ENCODE measurements at regions not wholly inside any gene's neighbourhood (a gene's known extent, or its start where the extent isn't known, plus 50 kb on each side); places are given as distances from the start of the nearest gene placed in this dataset.

- 93 to 94% methylated on average over 3 of the region's 3 CpGs for WGBS, 2 experiments (ENCODE audit: insufficient coverage in 1 of 2, insufficient read length in 1 of 2)
- no peaks in the 10 kb centered on the region for H3K36me3 Mint-ChIP-seq (ENCODE audit: low read depth)
- H3K4me1 ChIP-seq (ENCODE audit: control insufficient read depth, insufficient read depth, low read length) = no peaks in the 10 kb centered on the region
These were observed 120.2 kb downstream of the ZC3H11B start for GRCh38 chr1:219492717-219493116.

GRCh38 chr1:219490566-219490965, 122.3 kb downstream of the ZC3H11B start:
- Mint-ChIP-seq H3K4me3 (no peak overlapping the region), H3K27me3 (ENCODE audit: insufficient read depth) (no peaks in the 10 kb centered on the region)

More at GRCh38 chr1:219492717-219493116, 120.2 kb downstream of the ZC3H11B start:
- no peak for DNase-seq
- H3K9ac ChIP-seq (ENCODE audit: extremely low read depth, low read length, poor library complexity, severe bottlenecking) = no peak overlapping the region
- no peaks in the 10 kb centered on the region for H3K9me3 Mint-ChIP-seq
- no peak overlapping the region for H3K27ac ChIP-seq (ENCODE audit: low read depth, low read length)
- no peaks in the 10 kb centered on the region for H3K27me3 Mint-ChIP-seq (ENCODE audit: insufficient read depth)
- TF ChIP-seq, protein P1, sequence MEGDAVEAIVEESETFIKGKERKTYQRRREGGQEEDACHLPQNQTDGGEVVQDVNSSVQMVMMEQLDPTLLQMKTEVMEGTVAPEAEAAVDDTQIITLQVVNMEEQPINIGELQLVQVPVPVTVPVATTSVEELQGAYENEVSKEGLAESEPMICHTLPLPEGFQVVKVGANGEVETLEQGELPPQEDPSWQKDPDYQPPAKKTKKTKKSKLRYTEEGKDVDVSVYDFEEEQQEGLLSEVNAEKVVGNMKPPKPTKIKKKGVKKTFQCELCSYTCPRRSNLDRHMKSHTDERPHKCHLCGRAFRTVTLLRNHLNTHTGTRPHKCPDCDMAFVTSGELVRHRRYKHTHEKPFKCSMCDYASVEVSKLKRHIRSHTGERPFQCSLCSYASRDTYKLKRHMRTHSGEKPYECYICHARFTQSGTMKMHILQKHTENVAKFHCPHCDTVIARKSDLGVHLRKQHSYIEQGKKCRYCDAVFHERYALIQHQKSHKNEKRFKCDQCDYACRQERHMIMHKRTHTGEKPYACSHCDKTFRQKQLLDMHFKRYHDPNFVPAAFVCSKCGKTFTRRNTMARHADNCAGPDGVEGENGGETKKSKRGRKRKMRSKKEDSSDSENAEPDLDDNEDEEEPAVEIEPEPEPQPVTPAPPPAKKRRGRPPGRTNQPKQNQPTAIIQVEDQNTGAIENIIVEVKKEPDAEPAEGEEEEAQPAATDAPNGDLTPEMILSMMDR (conservative IDR thresholded peaks at IDR 0.05) = no peak
- no peak overlapping the region for H3K4me3 Mint-ChIP-seq
- H3K4me1 Mint-ChIP-seq = peaks cover 9% of the 10 kb centered on the region
- no peak overlapping the region for H3K4me3 ChIP-seq (ENCODE audit: low read length)
- no peaks in the 10 kb centered on the region for H3K27me3 ChIP-seq (ENCODE audit: control insufficient read depth, insufficient read depth, low read length, poor library complexity, severe bottlenecking)
- no peak overlapping the region for H3K27ac Mint-ChIP-seq
- no peaks in the 10 kb centered on the region for H3K36me3 ChIP-seq (ENCODE audit: control insufficient read depth, insufficient read depth, low read length)
- no peaks in the 10 kb centered on the region for H3K9me3 ChIP-seq (ENCODE audit: control insufficient read depth, low read length)

DNA sequence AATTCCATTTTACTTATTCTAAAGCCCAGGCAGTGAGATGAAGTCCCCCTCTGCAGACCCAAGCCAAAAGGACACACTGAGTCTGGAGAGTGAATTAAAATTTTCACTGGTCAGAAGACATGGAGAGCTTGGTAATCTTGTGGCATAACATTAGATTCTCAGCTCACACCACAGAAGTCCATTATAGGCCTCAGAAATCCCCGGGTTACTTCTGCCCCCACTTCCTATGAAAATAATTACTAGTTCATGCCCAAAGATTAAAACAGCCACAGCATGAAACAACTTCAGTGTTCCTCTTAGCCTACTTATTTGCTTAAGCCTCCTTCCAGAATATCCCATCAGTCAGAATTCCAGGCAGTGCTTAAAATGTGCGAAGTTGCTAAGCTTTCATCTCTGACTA, 123.3 kb downstream of the ZC3H11B start:
- H3K4me3 Mint-ChIP-seq = no peak overlapping the region
- H3K9me3 Mint-ChIP-seq = no peaks in the 10 kb centered on the region
- H3K27ac Mint-ChIP-seq = no peak overlapping the region
- Histone ChIP-seq H3K4me3 (ENCODE audit: low read length) (no peak overlapping the region), H3K27me3 (ENCODE audit: control insufficient read depth, insufficient read depth, low read length, poor library complexity, severe bottlenecking) (no peaks in the 10 kb centered on the region), H3K4me1 (ENCODE audit: control insufficient read depth, insufficient read depth, low read length) (no peaks in the 10 kb centered on the region), H3K9ac (ENCODE audit: extremely low read depth, low read length, poor library complexity, severe bottlenecking) (no peak overlapping the region), H3K36me3 (ENCODE audit: control insufficient read depth, insufficient read depth, low read length) (no peaks in the 10 kb centered on the region), H3K27ac (ENCODE audit: low read depth, low read length) (no peak overlapping the region), H3K9me3 (ENCODE audit: control insufficient read depth, low read length) (no peaks in the 10 kb centered on the region)
- TF ChIP-seq, protein P1 (conservative IDR thresholded peaks at IDR 0.05) = no peak
- no peak for DNase-seq
- peaks cover 21% of the 10 kb centered on the region for H3K4me1 Mint-ChIP-seq
- H3K27me3 Mint-ChIP-seq (ENCODE audit: insufficient read depth) = no peaks in the 10 kb centered on the region
- WGBS, 2 experiments (ENCODE audit: insufficient coverage in 1 of 2, insufficient read length in 1 of 2) = 78 to 95% methylated on average over 1 to 2 of the region's 2 CpGs
- H3K36me3 Mint-ChIP-seq (ENCODE audit: low read depth) = no peaks in the 10 kb centered on the region

More at GRCh38 chr1:219490566-219490965, 122.3 kb downstream of the ZC3H11B start:
- 80% methylated on average over 1 of the region's 1 CpG; no CpG with 5 or more reads in 1 of the 2 experiments for WGBS, 2 experiments (ENCODE audit: insufficient coverage in 1 of 2, insufficient read length in 1 of 2)
- Histone ChIP-seq H3K4me1 (ENCODE audit: control insufficient read depth, insufficient read depth, low read length) (no peaks in the 10 kb centered on the region), H3K27me3 (ENCODE audit: control insufficient read depth, insufficient read depth, low read length, poor library complexity, severe bottlenecking) (no peaks in the 10 kb centered on the region), H3K27ac (ENCODE audit: low read depth, low read length) (no peak overlapping the region), H3K9me3 (ENCODE audit: control insufficient read depth, low read length) (no peaks in the 10 kb centered on the region), H3K4me3 (ENCODE audit: low read length) (no peak overlapping the region), H3K9ac (ENCODE audit: extremely low read depth, low read length, poor library complexity, severe bottlenecking) (no peak overlapping the region), H3K36me3 (ENCODE audit: control insufficient read depth, insufficient read depth, low read length) (no peaks in the 10 kb centered on the region)
- H3K36me3 Mint-ChIP-seq (ENCODE audit: low read depth) = no peaks in the 10 kb centered on the region
- no peaks in the 10 kb centered on the region for H3K9me3 Mint-ChIP-seq
- no peak for DNase-seq
- H3K4me1 Mint-ChIP-seq = peaks cover 13% of the 10 kb centered on the region
- no peak overlapping the region for H3K27ac Mint-ChIP-seq
- TF ChIP-seq, protein P1 (conservative IDR thresholded peaks at IDR 0.05) = no peak
